ENCODE measurements at regions not wholly inside any gene's neighbourhood (a gene's known extent, or its start where the extent isn't known, plus 50 kb on each side); places are given as distances from the start of the nearest gene placed in this dataset.
"Not testable (repeated sequence)": the region's sequence is repeated elsewhere in the genome, so short reads cannot be mapped to it uniquely, and the experiment has no call there.

DNA sequence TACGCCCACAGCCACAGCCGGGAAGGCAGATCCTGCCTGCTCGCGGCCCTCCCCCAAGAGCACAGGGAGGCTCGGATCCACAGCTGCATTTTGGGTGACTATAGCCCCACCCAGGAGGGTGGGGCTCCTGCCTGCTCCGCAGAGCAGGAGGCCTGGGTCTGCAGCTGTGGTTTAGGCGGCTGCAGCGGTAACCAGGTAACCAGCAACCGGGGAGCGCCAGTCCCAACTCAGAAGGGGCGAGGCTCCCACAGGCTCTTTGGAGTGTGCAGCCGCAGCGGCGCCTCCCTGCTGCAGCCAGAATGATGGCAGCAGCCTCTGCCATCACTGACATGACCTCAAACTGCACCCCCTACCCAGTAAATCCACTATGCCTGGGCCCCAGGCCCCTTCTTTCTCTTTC lies 148.0 kb upstream of the F9 start:
- TF ChIP-seq EZH2 (IDR thresholded peaks at IDR 0.05; ENCODE audit: borderline replicate concordance) (no peak), EZH2phosphoT487 (IDR thresholded peaks at IDR 0.05; ENCODE audit: low read depth, severe bottlenecking, unreplicated experiment) (no peak)
- TF ChIP-seq, protein P1, sequence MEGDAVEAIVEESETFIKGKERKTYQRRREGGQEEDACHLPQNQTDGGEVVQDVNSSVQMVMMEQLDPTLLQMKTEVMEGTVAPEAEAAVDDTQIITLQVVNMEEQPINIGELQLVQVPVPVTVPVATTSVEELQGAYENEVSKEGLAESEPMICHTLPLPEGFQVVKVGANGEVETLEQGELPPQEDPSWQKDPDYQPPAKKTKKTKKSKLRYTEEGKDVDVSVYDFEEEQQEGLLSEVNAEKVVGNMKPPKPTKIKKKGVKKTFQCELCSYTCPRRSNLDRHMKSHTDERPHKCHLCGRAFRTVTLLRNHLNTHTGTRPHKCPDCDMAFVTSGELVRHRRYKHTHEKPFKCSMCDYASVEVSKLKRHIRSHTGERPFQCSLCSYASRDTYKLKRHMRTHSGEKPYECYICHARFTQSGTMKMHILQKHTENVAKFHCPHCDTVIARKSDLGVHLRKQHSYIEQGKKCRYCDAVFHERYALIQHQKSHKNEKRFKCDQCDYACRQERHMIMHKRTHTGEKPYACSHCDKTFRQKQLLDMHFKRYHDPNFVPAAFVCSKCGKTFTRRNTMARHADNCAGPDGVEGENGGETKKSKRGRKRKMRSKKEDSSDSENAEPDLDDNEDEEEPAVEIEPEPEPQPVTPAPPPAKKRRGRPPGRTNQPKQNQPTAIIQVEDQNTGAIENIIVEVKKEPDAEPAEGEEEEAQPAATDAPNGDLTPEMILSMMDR (IDR thresholded peaks at IDR 0.05; ENCODE audit: poor library complexity) = no peak
- Histone ChIP-seq H3K27ac (no peak overlapping the region), H3K9me3 (ENCODE audit: low read depth) (no peaks in the 10 kb centered on the region), H3K4me3 (no peak overlapping the region), H3K36me3 (replicated peaks; ENCODE audit: insufficient read depth, low read depth) (no peaks in the 10 kb centered on the region), H2AFZ (no peak overlapping the region), H4K20me1 (ENCODE audit: insufficient read depth, poor library complexity, severe bottlenecking) (no peaks in the 10 kb centered on the region), H3K4me1 (ENCODE audit: insufficient read depth) (no peaks in the 10 kb centered on the region), H3K4me2 (no peak overlapping the region), H3K79me2 (no peaks in the 10 kb centered on the region), H3K9me2 (replicated peaks; ENCODE audit: insufficient read depth) (no peaks in the 10 kb centered on the region), H3K27me3 (no peaks in the 10 kb centered on the region)
- WGBS (ENCODE audit: low lambda C conversion rate, missing lambda C conversion rate) = 93% methylated on average over 14 of the region's 14 CpGs
- no peak for DNase-seq (ENCODE audit: low spot score)

DNA sequence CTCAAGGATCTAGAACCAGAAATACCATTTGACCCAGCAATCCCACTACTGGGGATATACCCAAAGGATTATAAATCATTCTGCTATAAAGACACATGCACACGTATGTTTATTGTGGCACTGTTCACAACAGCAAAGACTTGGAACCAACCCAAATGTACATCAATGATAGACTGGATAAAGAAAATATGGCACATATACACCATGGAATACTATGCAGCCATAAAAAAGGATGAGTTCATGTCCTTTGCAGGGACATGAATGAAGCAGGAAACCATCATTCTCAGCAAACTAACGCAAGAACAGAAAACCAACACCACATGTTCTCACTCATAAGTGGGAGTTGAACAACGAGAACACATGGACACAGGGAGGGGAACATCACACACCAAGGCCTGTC lies 154.0 kb upstream of the F9 start:
- 78% methylated on average over 3 of the region's 3 CpGs for WGBS (ENCODE audit: low lambda C conversion rate, missing lambda C conversion rate)
- H3K36me3 ChIP-seq (replicated peaks; ENCODE audit: insufficient read depth, low read depth); H3K79me2 ChIP-seq; H3K4me2 ChIP-seq; H3K9me2 ChIP-seq (replicated peaks; ENCODE audit: insufficient read depth); H3K9me3 ChIP-seq (ENCODE audit: low read depth); H3K27me3 ChIP-seq; H3K27ac ChIP-seq; H3K4me3 ChIP-seq; H4K20me1 ChIP-seq (ENCODE audit: insufficient read depth, poor library complexity, severe bottlenecking); DNase-seq (ENCODE audit: low spot score); H2AFZ ChIP-seq; H3K4me1 ChIP-seq (ENCODE audit: insufficient read depth): not testable (repeated sequence)

DNA sequence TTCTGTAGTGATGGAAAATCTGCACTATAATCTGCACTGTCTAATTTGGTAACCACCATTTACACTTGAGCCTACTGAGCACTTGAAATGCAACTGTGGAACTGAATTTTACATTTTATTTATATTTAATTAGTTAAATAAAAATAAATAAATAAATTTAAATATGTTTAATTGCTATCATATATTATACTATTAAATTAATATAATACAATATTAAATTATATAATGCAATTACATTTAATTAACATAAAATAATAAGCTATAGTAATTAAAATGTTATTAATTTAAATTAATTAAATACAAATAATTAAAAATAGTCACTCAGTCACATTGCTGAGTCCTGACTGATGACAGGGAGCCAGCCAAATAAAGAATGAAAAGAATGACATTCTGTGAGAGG lies 170.2 kb upstream of the F9 start:
- Histone ChIP-seq H2AFZ (no peak overlapping the region), H3K9me2 (replicated peaks; ENCODE audit: insufficient read depth) (no peaks in the 10 kb centered on the region), H3K79me2 (no peaks in the 10 kb centered on the region), H3K36me3 (replicated peaks; ENCODE audit: insufficient read depth, low read depth) (no peaks in the 10 kb centered on the region), H4K20me1 (ENCODE audit: insufficient read depth, poor library complexity, severe bottlenecking) (no peaks in the 10 kb centered on the region), H3K4me1 (ENCODE audit: insufficient read depth) (no peaks in the 10 kb centered on the region), H3K27ac (no peak overlapping the region), H3K9me3 (ENCODE audit: low read depth) (no peaks in the 10 kb centered on the region), H3K27me3 (no peaks in the 10 kb centered on the region), H3K4me3 (no peak overlapping the region), H3K4me2 (no peak overlapping the region)
- TF ChIP-seq, protein P1 (IDR thresholded peaks at IDR 0.05; ENCODE audit: poor library complexity) = no peak
- no peak for TF ChIP-seq EZH2phosphoT487 (IDR thresholded peaks at IDR 0.05; ENCODE audit: low read depth, severe bottlenecking, unreplicated experiment)
- TF ChIP-seq EZH2 (IDR thresholded peaks at IDR 0.05; ENCODE audit: borderline replicate concordance) = no peak
- DNase-seq (ENCODE audit: low spot score) = no peak

DNA sequence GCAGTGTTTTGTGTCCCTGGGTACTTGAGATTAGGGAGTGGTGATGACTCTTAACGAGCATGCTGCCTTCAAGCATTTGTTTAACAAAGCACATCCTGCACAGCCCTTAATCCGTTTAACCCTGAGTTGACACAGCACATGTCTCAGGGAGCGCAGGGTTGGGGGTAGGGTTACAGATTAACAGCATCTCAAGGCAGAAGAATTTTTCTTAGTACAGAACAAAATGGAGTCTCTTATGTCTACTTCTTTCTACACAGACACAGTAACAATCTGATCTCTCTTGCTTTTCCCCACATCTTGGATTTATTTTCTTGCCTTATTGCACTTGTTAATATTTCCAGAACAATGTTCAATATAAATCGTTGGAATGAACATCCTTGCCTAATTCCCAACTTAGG lies 187.9 kb upstream of the F9 start:
- DNase-seq (ENCODE audit: low spot score); H3K4me3 ChIP-seq; H3K4me2 ChIP-seq; H3K79me2 ChIP-seq; H2AFZ ChIP-seq; H3K27ac ChIP-seq; H3K9me3 ChIP-seq (ENCODE audit: low read depth); H3K27me3 ChIP-seq; H3K9me2 ChIP-seq (replicated peaks; ENCODE audit: insufficient read depth); H4K20me1 ChIP-seq (ENCODE audit: insufficient read depth, poor library complexity, severe bottlenecking); H3K4me1 ChIP-seq (ENCODE audit: insufficient read depth); H3K36me3 ChIP-seq (replicated peaks; ENCODE audit: insufficient read depth, low read depth): not testable (repeated sequence)
- 28% methylated on average over 4 of the region's 4 CpGs for WGBS (ENCODE audit: low lambda C conversion rate, missing lambda C conversion rate)

DNA sequence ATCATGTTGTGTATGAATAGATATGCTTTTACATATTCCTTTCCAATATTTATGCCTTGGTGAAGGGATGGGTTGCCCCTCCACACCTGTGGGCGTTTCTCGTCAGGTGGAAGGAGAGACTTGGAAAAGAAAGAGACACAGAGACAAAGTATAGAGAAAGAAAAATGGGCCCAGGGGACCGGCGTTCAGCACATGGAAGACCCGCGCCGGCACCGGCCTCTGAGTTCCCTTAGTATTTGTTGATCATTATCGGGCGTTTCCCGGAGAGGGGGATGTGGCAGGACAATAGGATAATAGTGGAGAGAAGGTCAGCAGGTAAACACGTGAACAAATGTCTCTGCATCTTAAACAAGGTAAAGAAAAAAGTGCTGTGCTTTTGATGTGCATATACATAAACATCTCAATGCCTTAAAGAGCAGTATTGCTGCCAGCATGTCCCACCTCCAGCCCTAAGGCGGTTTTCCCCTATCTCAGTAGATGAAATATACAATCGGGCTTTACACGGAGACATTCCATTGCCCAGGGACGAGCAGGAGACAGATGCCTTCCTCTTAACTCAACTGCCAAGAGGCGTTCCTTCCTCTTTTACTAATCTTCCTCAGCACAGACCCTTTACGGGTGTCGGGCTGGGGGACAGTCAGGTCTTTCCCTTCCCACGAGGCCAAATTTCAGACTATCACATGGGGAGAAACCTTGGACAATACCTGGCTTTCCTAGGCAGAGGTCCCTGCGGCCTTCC lies 188.5 kb upstream of the F9 start:
- DNase-seq (ENCODE audit: low spot score); H4K20me1 ChIP-seq (ENCODE audit: insufficient read depth, poor library complexity, severe bottlenecking); H2AFZ ChIP-seq; H3K4me1 ChIP-seq (ENCODE audit: insufficient read depth); H3K36me3 ChIP-seq (replicated peaks; ENCODE audit: insufficient read depth, low read depth); H3K9me3 ChIP-seq (ENCODE audit: low read depth); H3K27ac ChIP-seq; H3K27me3 ChIP-seq; H3K4me2 ChIP-seq; H3K79me2 ChIP-seq; H3K9me2 ChIP-seq (replicated peaks; ENCODE audit: insufficient read depth); H3K4me3 ChIP-seq: not testable (repeated sequence)
- 34% methylated on average over 19 of the region's 21 CpGs for WGBS (ENCODE audit: low lambda C conversion rate, missing lambda C conversion rate)
